Panc1 (cell line): ENCODE measurements at regions not wholly inside any gene's neighbourhood (a gene's known extent, or its start where the extent isn't known, plus 50 kb on each side); places are given as distances from the start of the nearest gene placed in this dataset.

Source experiments
- POLR2AphosphoS5 ChIP-seq: IDR thresholded peaks from 2 replicates; pipeline ENCODE4 v1.6.1; 2012; ENCODE audit warnings: mild to moderate bottlenecking, low read depth, low read length, moderate library complexity
- REST ChIP-seq, 2 experiments: IDR thresholded peaks; 2 replicates each; pipeline ENCODE4 v1.6.1; 2011 to 2012; ENCODE audit warnings: low read depth in 2 of 2, control low read depth in 1 of 2, low read length in 1 of 2, mild to moderate bottlenecking in 1 of 2, moderate library complexity in 1 of 2; ENCODE audit not compliant: insufficient read depth in 1 of 2
- SIN3A ChIP-seq: IDR thresholded peaks from 2 replicates; pipeline ENCODE4 v1.6.1; 2012; ENCODE audit warnings: low read depth, mild to moderate bottlenecking, low read length, moderate library complexity, borderline replicate concordance; ENCODE audit not compliant: insufficient read depth
- TCF7L2 ChIP-seq: IDR thresholded peaks from 2 replicates; pipeline ENCODE4 v1.6.1; 2011; ENCODE audit warnings: mild to moderate bottlenecking, low read depth, low read length, inconsistent platforms
- TF ChIP-seq, protein P1 (sequence below): fragments of 450-650 bp; IDR thresholded peaks from 2 replicates; pipeline ENCODE4 v1.5.1; 2017; ENCODE audit warnings: mild to moderate bottlenecking

DNA sequence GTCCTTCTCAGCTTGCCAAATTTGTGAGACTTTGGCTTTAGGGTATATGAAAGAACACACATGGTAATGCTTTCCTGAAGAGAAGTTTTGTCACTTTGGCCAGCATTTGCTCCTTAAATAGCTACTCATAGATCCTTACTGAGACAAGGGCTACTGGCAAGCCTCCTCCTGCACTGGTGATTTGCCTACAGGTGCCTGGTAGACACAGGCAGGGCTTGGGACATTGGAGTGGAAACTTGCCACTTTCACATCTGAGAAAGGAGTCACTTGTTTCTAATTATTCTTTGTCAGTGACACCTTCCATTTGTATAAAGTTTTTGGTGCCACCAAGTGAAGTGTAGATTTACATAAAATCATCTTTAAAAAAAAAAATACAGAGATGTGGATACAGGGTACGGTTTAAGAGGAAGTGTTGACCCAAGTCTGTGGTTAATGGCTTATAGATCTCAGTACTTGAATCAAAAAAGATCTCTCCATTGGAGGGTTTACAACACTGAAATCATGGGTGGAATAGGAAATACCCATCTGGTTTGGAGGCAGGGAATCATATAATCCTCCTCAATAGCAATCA, 132.8 kb upstream of the GADL1 start:
- TF ChIP-seq, protein P1, sequence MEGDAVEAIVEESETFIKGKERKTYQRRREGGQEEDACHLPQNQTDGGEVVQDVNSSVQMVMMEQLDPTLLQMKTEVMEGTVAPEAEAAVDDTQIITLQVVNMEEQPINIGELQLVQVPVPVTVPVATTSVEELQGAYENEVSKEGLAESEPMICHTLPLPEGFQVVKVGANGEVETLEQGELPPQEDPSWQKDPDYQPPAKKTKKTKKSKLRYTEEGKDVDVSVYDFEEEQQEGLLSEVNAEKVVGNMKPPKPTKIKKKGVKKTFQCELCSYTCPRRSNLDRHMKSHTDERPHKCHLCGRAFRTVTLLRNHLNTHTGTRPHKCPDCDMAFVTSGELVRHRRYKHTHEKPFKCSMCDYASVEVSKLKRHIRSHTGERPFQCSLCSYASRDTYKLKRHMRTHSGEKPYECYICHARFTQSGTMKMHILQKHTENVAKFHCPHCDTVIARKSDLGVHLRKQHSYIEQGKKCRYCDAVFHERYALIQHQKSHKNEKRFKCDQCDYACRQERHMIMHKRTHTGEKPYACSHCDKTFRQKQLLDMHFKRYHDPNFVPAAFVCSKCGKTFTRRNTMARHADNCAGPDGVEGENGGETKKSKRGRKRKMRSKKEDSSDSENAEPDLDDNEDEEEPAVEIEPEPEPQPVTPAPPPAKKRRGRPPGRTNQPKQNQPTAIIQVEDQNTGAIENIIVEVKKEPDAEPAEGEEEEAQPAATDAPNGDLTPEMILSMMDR, result no peak
- TF ChIP-seq REST (IDR thresholded peaks at IDR 0.05; ENCODE audit: insufficient read depth in 1 of 2, low read depth in 2 of 2, low read length in 1 of 2) (no peak), POLR2AphosphoS5 (no peak), SIN3A (no peak), TCF7L2 (no peak)
